HCT116 (cell line): ENCODE measurements at regions not wholly inside any gene's neighbourhood (a gene's known extent, or its start where the extent isn't known, plus 50 kb on each side); places are given as distances from the start of the nearest gene placed in this dataset.

Source experiments
- CEBPB ChIP-seq: IDR thresholded peaks from 2 replicates; pipeline ENCODE4 v1.6.1; 2012; ENCODE audit warnings: low read depth
- CTCF ChIP-seq, 3 experiments: fragments of 200-600 bp in 1 of 3; sonication (generic) in 1 of 3; IDR thresholded peaks in 2 of 3; conservative IDR thresholded peaks in 1 of 3; 2 replicates each; pipeline ENCODE4 v1.5.1; 2012 to 2017; ENCODE audit warnings: low read depth in 2 of 3, low read length in 2 of 3, antibody characterized with exemption in 1 of 3, borderline replicate concordance in 1 of 3, control low read depth in 1 of 3, mild to moderate bottlenecking in 1 of 3, mixed read lengths in 1 of 3, mixed run types in 1 of 3, moderate library complexity in 1 of 3; ENCODE audit not compliant: insufficient read depth in 1 of 3
- EGR1 ChIP-seq: IDR thresholded peaks from 2 replicates; pipeline ENCODE4 v1.6.1; 2012; ENCODE audit warnings: low read depth
- EZH2 ChIP-seq: fragments of 200-600 bp; sonication (generic); IDR thresholded peaks from 2 replicates; pipeline ENCODE4 v1.6.1; 2017; ENCODE audit warnings: antibody characterized with exemption, mixed run types
- POLR2A ChIP-seq: IDR thresholded peaks from 2 replicates; pipeline ENCODE4 v1.7.0; 2011; ENCODE audit warnings: borderline replicate concordance; ENCODE audit not compliant: insufficient read depth, insufficient read length; ENCODE audit errors: extremely low read depth
- RAD21 ChIP-seq: IDR thresholded peaks from 2 replicates; pipeline ENCODE4 v1.6.1; 2012; ENCODE audit warnings: low read depth, mild to moderate bottlenecking
- SIN3A ChIP-seq: IDR thresholded peaks from 2 replicates; pipeline ENCODE4 v1.6.1; 2012; ENCODE audit warnings: low read depth
- TCF7L2 ChIP-seq: IDR thresholded peaks from 2 replicates; pipeline ENCODE4 v1.7.0; 2011; ENCODE audit warnings: borderline replicate concordance, inconsistent platforms; ENCODE audit not compliant: insufficient read depth, insufficient read length; ENCODE audit errors: extremely low read depth
- YY1 ChIP-seq: IDR thresholded peaks from 2 replicates; pipeline ENCODE4 v1.6.1; 2011; ENCODE audit warnings: low read length, low read depth, moderate library complexity, mild to moderate bottlenecking; ENCODE audit not compliant: insufficient replicate concordance; ENCODE audit errors: extremely low read depth

- TF ChIP-seq TCF7L2 (no peak), EZH2 (no peak), YY1 (no peak), CTCF (IDR thresholded peaks at IDR 0.05 in 2 of 3, conservative IDR thresholded peaks at IDR 0.05 in 1 of 3; ENCODE audit: borderline replicate concordance in 1 of 3, insufficient read depth in 1 of 3, low read depth in 2 of 3, low read length in 2 of 3) (no peak), SIN3A (no peak), RAD21 (no peak), POLR2A (no peak), CEBPB (no peak), EGR1 (no peak)
These were observed 475.1 kb downstream of the ZPLD1 start for GRCh38 chr3:102909904-102910303.
